ENCODE measurements at regions not wholly inside any gene's neighbourhood (a gene's known extent, or its start where the extent isn't known, plus 50 kb on each side); places are given as distances from the start of the nearest gene placed in this dataset.
A peak's percentile ranks its signal among the peaks of the same experiment; 100 is the strongest.

DNA sequence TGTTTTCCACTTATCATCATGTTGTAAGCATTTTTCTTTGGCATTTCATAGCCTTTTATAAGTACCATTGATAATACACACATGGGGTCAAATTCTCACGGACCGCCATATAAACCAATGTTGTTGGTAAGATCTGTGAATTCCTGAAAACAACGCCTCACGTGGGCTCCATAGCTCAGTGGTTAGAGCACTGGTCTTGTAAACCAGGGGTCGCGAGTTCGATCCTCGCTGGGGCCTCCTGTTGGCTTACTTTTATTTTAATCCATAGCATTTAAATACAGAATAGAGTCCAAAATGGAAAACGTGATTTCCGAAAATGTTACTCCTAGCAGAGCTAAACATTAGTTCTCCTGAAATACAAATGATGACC, 83.1 kb downstream of the HHIPL2 start (continued):
- TF ChIP-seq, protein P1, sequence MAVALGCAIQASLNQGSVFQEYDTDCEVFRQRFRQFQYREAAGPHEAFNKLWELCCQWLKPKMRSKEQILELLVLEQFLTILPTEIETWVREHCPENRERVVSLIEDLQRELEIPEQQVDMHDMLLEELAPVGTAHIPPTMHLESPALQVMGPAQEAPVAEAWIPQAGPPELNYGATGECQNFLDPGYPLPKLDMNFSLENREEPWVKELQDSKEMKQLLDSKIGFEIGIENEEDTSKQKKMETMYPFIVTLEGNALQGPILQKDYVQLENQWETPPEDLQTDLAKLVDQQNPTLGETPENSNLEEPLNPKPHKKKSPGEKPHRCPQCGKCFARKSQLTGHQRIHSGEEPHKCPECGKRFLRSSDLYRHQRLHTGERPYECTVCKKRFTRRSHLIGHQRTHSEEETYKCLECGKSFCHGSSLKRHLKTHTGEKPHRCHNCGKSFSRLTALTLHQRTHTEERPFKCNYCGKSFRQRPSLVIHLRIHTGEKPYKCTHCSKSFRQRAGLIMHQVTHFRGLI (tag by site-specific recombination; IDR thresholded peaks at IDR 0.05): no peak
- TF ChIP-seq ZSCAN30 (tag by site-specific recombination; IDR thresholded peaks at IDR 0.05) (peak; percentile 68), ZNF16 (tag by site-specific recombination; IDR thresholded peaks at IDR 0.05; ENCODE audit: low read depth) (no peak), ZBTB7A (tag by site-specific recombination; IDR thresholded peaks at IDR 0.05; ENCODE audit: low read depth) (no peak), YY1 (tag by site-specific recombination; IDR thresholded peaks at IDR 0.05) (peak; percentile 77), ZNF654 (tag by site-specific recombination; IDR thresholded peaks at IDR 0.05; ENCODE audit: low read depth) (no peak), ZNF311 (tag by site-specific recombination; IDR thresholded peaks at IDR 0.05; ENCODE audit: borderline replicate concordance) (no peak), ZNF155 (tag by site-specific recombination; IDR thresholded peaks at IDR 0.05) (no peak), ZNF521 (tag by site-specific recombination; IDR thresholded peaks at IDR 0.05) (no peak), ZNF169 (tag by site-specific recombination; IDR thresholded peaks at IDR 0.05) (no peak), ZNF223 (tag by site-specific recombination; IDR thresholded peaks at IDR 0.05) (no peak), ZNF76 (tag by site-specific recombination; IDR thresholded peaks at IDR 0.05; ENCODE audit: borderline replicate concordance, low read depth) (no peak), ZFP37 (tag by site-specific recombination; IDR thresholded peaks at IDR 0.05) (no peak), ZNF23 (tag by site-specific recombination; IDR thresholded peaks at IDR 0.05; ENCODE audit: borderline replicate concordance) (no peak), GLI2 (tag by site-specific recombination; IDR thresholded peaks at IDR 0.05; ENCODE audit: borderline replicate concordance, low read depth) (no peak), YY2 (tag by site-specific recombination; IDR thresholded peaks at IDR 0.05) (peak; percentile 67; the same call in 1 of the 2 replicates), ZNF394 (tag by site-specific recombination; IDR thresholded peaks at IDR 0.05; ENCODE audit: borderline replicate concordance) (no peak)
- TF ChIP-seq, protein P2, sequence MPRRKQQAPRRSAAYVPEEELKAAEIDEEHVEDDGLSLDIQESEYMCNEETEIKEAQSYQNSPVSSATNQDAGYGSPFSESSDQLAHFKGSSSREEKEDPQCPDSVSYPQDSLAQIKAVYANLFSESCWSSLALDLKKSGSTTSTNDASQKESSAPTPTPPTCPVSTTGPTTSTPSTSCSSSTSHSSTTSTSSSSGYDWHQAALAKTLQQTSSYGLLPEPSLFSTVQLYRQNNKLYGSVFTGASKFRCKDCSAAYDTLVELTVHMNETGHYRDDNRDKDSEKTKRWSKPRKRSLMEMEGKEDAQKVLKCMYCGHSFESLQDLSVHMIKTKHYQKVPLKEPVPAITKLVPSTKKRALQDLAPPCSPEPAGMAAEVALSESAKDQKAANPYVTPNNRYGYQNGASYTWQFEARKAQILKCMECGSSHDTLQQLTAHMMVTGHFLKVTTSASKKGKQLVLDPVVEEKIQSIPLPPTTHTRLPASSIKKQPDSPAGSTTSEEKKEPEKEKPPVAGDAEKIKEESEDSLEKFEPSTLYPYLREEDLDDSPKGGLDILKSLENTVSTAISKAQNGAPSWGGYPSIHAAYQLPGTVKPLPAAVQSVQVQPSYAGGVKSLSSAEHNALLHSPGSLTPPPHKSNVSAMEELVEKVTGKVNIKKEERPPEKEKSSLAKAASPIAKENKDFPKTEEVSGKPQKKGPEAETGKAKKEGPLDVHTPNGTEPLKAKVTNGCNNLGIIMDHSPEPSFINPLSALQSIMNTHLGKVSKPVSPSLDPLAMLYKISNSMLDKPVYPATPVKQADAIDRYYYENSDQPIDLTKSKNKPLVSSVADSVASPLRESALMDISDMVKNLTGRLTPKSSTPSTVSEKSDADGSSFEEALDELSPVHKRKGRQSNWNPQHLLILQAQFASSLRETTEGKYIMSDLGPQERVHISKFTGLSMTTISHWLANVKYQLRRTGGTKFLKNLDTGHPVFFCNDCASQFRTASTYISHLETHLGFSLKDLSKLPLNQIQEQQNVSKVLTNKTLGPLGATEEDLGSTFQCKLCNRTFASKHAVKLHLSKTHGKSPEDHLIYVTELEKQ (tag by site-specific recombination; IDR thresholded peaks at IDR 0.05; ENCODE audit: borderline replicate concordance): no peak
- TF ChIP-seq, protein P3, sequence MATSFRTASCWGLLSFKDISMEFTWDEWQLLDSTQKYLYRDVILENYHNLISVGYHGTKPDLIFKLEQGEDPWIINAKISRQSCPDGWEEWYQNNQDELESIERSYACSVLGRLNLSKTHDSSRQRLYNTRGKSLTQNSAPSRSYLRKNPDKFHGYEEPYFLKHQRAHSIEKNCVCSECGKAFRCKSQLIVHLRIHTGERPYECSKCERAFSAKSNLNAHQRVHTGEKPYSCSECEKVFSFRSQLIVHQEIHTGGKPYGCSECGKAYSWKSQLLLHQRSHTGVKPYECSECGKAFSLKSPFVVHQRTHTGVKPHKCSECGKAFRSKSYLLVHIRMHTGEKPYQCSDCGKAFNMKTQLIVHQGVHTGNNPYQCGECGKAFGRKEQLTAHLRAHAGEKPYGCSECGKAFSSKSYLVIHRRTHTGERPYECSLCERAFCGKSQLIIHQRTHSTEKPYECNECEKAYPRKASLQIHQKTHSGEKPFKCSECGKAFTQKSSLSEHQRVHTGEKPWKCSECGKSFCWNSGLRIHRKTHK (tag by site-specific recombination; IDR thresholded peaks at IDR 0.05): no peak
- TF ChIP-seq, protein P4, sequence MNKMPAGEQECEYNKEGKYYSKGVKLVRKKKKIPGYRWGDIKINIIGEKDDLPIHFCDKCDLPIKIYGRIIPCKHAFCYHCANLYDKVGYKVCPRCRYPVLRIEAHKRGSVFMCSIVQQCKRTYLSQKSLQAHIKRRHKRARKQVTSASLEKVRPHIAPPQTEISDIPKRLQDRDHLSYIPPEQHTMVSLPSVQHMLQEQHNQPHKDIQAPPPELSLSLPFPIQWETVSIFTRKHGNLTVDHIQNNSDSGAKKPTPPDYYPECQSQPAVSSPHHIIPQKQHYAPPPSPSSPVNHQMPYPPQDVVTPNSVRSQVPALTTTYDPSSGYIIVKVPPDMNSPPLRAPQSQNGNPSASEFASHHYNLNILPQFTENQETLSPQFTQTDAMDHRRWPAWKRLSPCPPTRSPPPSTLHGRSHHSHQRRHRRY (tag by site-specific recombination; IDR thresholded peaks at IDR 0.05): no peak
- TF ChIP-seq, protein P5, sequence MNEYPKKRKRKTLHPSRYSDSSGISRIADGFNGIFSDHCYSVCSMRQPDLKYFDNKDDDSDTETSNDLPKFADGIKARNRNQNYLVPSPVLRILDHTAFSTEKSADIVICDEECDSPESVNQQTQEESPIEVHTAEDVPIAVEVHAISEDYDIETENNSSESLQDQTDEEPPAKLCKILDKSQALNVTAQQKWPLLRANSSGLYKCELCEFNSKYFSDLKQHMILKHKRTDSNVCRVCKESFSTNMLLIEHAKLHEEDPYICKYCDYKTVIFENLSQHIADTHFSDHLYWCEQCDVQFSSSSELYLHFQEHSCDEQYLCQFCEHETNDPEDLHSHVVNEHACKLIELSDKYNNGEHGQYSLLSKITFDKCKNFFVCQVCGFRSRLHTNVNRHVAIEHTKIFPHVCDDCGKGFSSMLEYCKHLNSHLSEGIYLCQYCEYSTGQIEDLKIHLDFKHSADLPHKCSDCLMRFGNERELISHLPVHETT (tag by site-specific recombination; IDR thresholded peaks at IDR 0.05): peak; percentile 41; the same call in 1 of the 2 replicates

Data from HEK293 (cell line).